ENCODE measurements at regions not wholly inside any gene's neighbourhood (a gene's known extent, or its start where the extent isn't known, plus 50 kb on each side); places are given as distances from the start of the nearest gene placed in this dataset.

DNA sequence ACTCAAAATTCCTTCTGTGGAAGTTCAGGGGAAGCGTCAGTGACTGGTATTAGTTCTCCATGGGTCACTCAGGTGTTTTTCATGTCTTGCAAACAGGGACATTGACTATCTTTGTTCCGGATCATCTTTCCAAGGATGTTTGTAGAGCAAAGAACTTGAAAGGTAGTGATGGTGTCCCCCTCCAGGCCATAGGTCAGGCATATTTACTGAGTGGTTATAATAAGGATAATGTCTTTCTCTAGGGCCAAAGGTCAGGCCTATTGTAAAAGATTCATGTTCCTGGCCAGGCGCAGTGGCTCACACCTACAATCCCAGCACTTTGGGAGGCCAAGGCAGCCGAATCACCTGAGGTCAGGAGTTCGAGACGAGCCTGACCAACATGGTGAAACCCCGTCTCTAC, 614.8 kb downstream of the KIF4B start:
- no peak for ATAC-seq
- intact Hi-C loops (cut with DNase I; ENCODE audit: low total_unique reads) (no loop called here), in situ Hi-C loops (cut with MboI; ENCODE audit: low sequenced_read_pairs in 4 of 4) (no loop called here)
- no peaks in the 10 kb centered on the region for H3K36me3 ChIP-seq
- DNase-seq = no peak
- H3K4me1 ChIP-seq = no peaks in the 10 kb centered on the region
- no peak overlapping the region for H3K4me3 ChIP-seq
- no peak overlapping the region for H3K27ac ChIP-seq
- H3K27me3 ChIP-seq = no peaks in the 10 kb centered on the region
- H3K9me3 ChIP-seq = no peaks in the 10 kb centered on the region
- TF ChIP-seq POLR2A (IDR thresholded peaks at IDR 0.05) = no peak
- TF ChIP-seq, protein P1, sequence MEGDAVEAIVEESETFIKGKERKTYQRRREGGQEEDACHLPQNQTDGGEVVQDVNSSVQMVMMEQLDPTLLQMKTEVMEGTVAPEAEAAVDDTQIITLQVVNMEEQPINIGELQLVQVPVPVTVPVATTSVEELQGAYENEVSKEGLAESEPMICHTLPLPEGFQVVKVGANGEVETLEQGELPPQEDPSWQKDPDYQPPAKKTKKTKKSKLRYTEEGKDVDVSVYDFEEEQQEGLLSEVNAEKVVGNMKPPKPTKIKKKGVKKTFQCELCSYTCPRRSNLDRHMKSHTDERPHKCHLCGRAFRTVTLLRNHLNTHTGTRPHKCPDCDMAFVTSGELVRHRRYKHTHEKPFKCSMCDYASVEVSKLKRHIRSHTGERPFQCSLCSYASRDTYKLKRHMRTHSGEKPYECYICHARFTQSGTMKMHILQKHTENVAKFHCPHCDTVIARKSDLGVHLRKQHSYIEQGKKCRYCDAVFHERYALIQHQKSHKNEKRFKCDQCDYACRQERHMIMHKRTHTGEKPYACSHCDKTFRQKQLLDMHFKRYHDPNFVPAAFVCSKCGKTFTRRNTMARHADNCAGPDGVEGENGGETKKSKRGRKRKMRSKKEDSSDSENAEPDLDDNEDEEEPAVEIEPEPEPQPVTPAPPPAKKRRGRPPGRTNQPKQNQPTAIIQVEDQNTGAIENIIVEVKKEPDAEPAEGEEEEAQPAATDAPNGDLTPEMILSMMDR (IDR thresholded peaks at IDR 0.05 in 4 of 5, conservative IDR thresholded peaks at IDR 0.05 in 1 of 5) = no peak

DNA sequence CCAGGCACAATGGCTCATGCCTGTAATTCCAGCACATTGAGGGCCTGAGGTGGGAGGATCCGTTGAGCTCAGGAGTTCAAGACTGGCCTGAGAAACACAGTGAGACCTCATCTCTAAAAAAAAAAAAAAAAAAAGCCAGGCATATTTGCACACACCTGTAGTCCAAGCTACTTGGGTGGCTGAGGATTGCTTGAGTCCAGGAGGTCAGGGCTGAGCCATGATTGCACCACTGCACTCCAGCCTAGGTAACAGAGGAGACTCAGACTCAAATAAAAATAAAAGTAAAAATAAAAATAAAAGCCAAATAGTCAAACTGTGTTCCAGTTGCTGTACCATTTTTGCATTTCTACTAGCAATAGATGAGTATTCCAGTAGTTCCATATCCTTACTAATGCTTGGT, 616.0 kb downstream of the KIF4B start:
- intact Hi-C loops (cut with DNase I; ENCODE audit: low total_unique reads) (no loop called here), in situ Hi-C loops (cut with MboI; ENCODE audit: low sequenced_read_pairs in 4 of 4) (no loop called here)
- no peaks in the 10 kb centered on the region for H3K9me3 ChIP-seq
- no peak for DNase-seq
- no peak for TF ChIP-seq POLR2A (IDR thresholded peaks at IDR 0.05)
- TF ChIP-seq, protein P1 (IDR thresholded peaks at IDR 0.05 in 4 of 5, conservative IDR thresholded peaks at IDR 0.05 in 1 of 5) = no peak
- H3K27ac ChIP-seq = no peak overlapping the region
- no peak overlapping the region for H3K4me3 ChIP-seq
- H3K27me3 ChIP-seq = no peaks in the 10 kb centered on the region
- no peaks in the 10 kb centered on the region for H3K4me1 ChIP-seq
- no peak for ATAC-seq
- H3K36me3 ChIP-seq = no peaks in the 10 kb centered on the region

DNA sequence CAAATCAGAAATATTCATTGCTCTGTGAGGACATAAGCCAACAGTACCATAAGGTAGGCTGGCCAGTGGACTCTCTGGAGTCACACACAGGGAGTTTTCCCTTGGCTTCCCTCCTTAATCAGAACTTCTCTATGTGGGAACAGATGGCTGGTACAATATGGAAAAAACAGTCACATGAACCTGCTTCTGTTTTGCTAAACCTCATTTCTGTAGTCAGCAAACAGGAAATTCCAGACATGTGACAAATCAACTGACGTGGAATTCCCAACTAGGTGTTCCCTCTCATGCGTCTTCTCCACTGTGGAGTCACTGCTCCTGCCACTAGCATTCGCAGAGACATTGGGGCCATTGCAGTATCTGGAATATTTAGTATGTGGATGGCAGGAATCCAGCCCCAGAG, 617.6 kb downstream of the KIF4B start:
- in situ Hi-C loops (cut with MboI; ENCODE audit: low sequenced_read_pairs in 4 of 4) (no loop called here), intact Hi-C loops (cut with DNase I; ENCODE audit: low total_unique reads) (no loop called here)
- Histone ChIP-seq H3K36me3 (no peaks in the 10 kb centered on the region), H3K27me3 (no peaks in the 10 kb centered on the region), H3K4me3 (no peak overlapping the region), H3K4me1 (no peaks in the 10 kb centered on the region), H3K27ac (no peak overlapping the region), H3K9me3 (no peaks in the 10 kb centered on the region)
- DNase-seq = no peak
- no peak for ATAC-seq
- no peak for TF ChIP-seq POLR2A (IDR thresholded peaks at IDR 0.05)
- TF ChIP-seq, protein P1 (IDR thresholded peaks at IDR 0.05 in 4 of 5, conservative IDR thresholded peaks at IDR 0.05 in 1 of 5) = no peak

DNA sequence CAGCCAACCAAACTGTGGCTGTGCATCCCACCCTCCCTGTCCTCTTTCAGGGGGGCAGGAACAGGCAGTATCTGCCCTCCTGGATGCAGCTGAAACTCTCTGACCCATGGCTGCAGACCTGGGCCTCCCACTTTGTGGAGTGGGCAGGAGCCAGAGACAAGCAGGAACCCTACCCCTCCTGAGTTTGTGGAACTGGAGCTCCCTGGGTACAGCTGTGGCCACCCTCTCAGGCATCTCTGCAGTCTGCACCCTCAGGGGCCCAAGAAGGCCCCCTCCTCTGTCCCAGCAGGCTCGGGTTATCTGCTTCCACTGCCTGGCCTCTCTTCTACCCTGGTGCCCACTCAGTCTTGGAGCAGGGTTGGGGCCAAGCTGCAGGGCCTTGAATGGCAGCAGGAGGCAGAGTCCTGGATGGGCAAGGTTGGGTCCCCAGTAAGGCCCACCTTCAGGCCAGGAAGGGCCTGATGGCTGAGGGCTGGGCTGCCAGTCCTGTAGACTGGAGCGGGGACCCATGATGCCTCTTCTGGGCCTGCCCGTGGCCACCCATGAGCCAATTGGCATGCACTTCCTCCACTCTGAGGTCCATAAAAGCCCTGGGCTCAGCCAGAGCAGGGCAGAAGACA, 619.9 kb downstream of the KIF4B start:
- intact Hi-C loops (cut with DNase I; ENCODE audit: low total_unique reads) = no loop called here
- in situ Hi-C loops (cut with MboI; ENCODE audit: low sequenced_read_pairs in 4 of 4) = no loop called here

More for the DNA sequence above, 619.9 kb downstream of the KIF4B start:
- no peaks in the 10 kb centered on the region for H3K27me3 ChIP-seq
- DNase-seq = no peak
- H3K4me3 ChIP-seq = no peak overlapping the region
- ATAC-seq = no peak
- no peaks in the 10 kb centered on the region for H3K36me3 ChIP-seq
- no peaks in the 10 kb centered on the region for H3K4me1 ChIP-seq
- no peak overlapping the region for H3K27ac ChIP-seq
- H3K9me3 ChIP-seq = no peaks in the 10 kb centered on the region
- TF ChIP-seq POLR2A (IDR thresholded peaks at IDR 0.05) = no peak
- TF ChIP-seq, protein P1 (IDR thresholded peaks at IDR 0.05 in 4 of 5, conservative IDR thresholded peaks at IDR 0.05 in 1 of 5) = no peak

Data from gastrocnemius medialis (tissue), 4 donors.